Mammary epithelial cell (primary cell): ENCODE measurements at regions not wholly inside any gene's neighbourhood (a gene's known extent, or its start where the extent isn't known, plus 50 kb on each side); places are given as distances from the start of the nearest gene placed in this dataset.

Experiments used
- CTCF ChIP-seq, 2 donors: IDR thresholded peaks in 1 of 2; conservative IDR thresholded peaks in 1 of 2; 2 replicates each; pipeline ENCODE4 v1.5.1; 2011 to 2012; ENCODE audit warnings: inconsistent platforms in 2 of 2, low read length in 2 of 2, mild to moderate bottlenecking in 2 of 2, control low read depth in 1 of 2, low read depth in 1 of 2; ENCODE audit not compliant: insufficient read depth in 1 of 2; ENCODE audit errors: extremely low read depth in 1 of 2
- EZH2 ChIP-seq: IDR thresholded peaks from 2 replicates; pipeline ENCODE4 v1.6.1; 2012; ENCODE audit warnings: low read length, inconsistent platforms, borderline replicate concordance

GRCh38 chr4:129561886-129562671, 466.1 kb downstream of the C4orf33 start:
- TF ChIP-seq CTCF (conservative IDR thresholded peaks at IDR 0.05 in 1 of 2, IDR thresholded peaks at IDR 0.05 in 1 of 2; ENCODE audit: extremely low read depth in 1 of 2, insufficient read depth in 1 of 2, low read depth in 1 of 2, low read length in 2 of 2) (no peak), EZH2 (no peak)
